K562 (cell line): ENCODE measurements at regions not wholly inside any gene's neighbourhood (a gene's known extent, or its start where the extent isn't known, plus 50 kb on each side); places are given as distances from the start of the nearest gene placed in this dataset.

Experiments used
- ATAC-seq: fragments of 200-7000 bp; cut with Tn5 transposase; 3 replicates; pipeline ENCODE4 v1.9.1; 2020; ENCODE audit warnings: moderate library complexity
- BruUV-seq: library from RNA; stranded (reverse); fragments of 400-500 nt; replicated peaks from 2 replicates; lab custom pipeline; 2021; lab: Mats Ljungman, UMichigan
- CTCF ChIA-PET: fragments of 300-600 bp; formaldehyde crosslinking; extraction: SDS; loops from one replicate; lab custom pipeline; 2021; ENCODE audit warnings: low intra/inter-chr PET ratio; lab: Yijun Ruan, JAX
- POLR2A ChIA-PET: fragments of 300-600, 350-650 bp; sonication (Branson Sonifier 250); formaldehyde crosslinking; extraction: SDS; loops from one replicate; lab custom pipeline; 2021; ENCODE audit warnings: antibody characterized with exemption, inconsistent platforms; lab: Yijun Ruan, JAX
- DNase-seq, 4 experiments: peaks; one replicate each; pipeline versions ENCODE4 v3.0.0 to v3.0.0-alpha.2; 2011 to 2018; ENCODE audit warnings: low spot score in 3 of 4, mixed read lengths in 3 of 4; ENCODE audit errors: extremely low read depth in 1 of 4
- FAIRE-seq: peaks from 2 replicates; lab custom pipeline; 2011; peaks lifted over from hg19 to GRCh38; lab: Jason Lieb, UNC
- H2AFZ ChIP-seq: 2 replicates; pipeline ENCODE4 v1.6.0; 2011; ENCODE audit warnings: low read depth, low read length, control low read depth, inconsistent platforms
- H3K27ac ChIP-seq: fragments of 200-600 bp; 3 replicates; pipeline ENCODE4 v1.8.0; 2011; ENCODE audit warnings: low read depth, mild to moderate bottlenecking, control low read depth, inconsistent platforms, low read length, moderate library complexity, mixed read lengths; ENCODE audit errors: extremely low read depth
- H3K27me3 ChIP-seq, 2 experiments: fragments of 300-600 bp in 1 of 2; 2 replicates in 1 of 2; 3 replicates in 1 of 2; pipeline versions ENCODE4 v1.6.0 to v1.8.0; 2011; ENCODE audit warnings: inconsistent platforms in 2 of 2, low read length in 2 of 2, mild to moderate bottlenecking in 1 of 2, mixed read lengths in 1 of 2, moderate library complexity in 1 of 2; ENCODE audit not compliant: control insufficient read depth in 2 of 2, insufficient read depth in 2 of 2
- H3K36me3 ChIP-seq: fragments of 300-600 bp; 3 replicates; pipeline ENCODE4 v1.8.0; 2011; ENCODE audit warnings: mild to moderate bottlenecking, low read length, inconsistent platforms; ENCODE audit not compliant: control insufficient read depth, insufficient read depth
- H3K4me1 ChIP-seq, 2 experiments: fragments of 200-600 bp in 1 of 2; replicated peaks in 1 of 2; 2 replicates in 1 of 2; 3 replicates in 1 of 2; pipeline versions ENCODE4 v1.5.1 to v1.8.0; 2011; ENCODE audit warnings: inconsistent platforms in 2 of 2, low read length in 2 of 2, mild to moderate bottlenecking in 1 of 2, mixed read lengths in 1 of 2, moderate library complexity in 1 of 2; ENCODE audit not compliant: control insufficient read depth in 2 of 2, insufficient read depth in 2 of 2
- H3K4me2 ChIP-seq: 2 replicates; pipeline ENCODE4 v1.6.1; 2011; ENCODE audit warnings: low read length, control low read depth, inconsistent platforms, mixed read lengths; ENCODE audit not compliant: insufficient read depth
- H3K4me3 ChIP-seq: fragments of 200-600 bp; sonication (generic), shearing (Covaris generic); 2 replicates; pipeline ENCODE4 v1.5.1; 2016; ENCODE audit warnings: control low read depth, inconsistent platforms
- H3K79me2 ChIP-seq: fragments of 200-600 bp; 3 replicates; pipeline ENCODE4 v1.8.0; 2011; ENCODE audit warnings: low read length, inconsistent platforms; ENCODE audit not compliant: control insufficient read depth, insufficient read depth
- H3K9ac ChIP-seq, 2 experiments: 2 replicates each; pipeline versions ENCODE4 v1.6.0 to v1.6.1; 2011; ENCODE audit warnings: low read depth in 2 of 2, low read length in 2 of 2, control low read depth in 1 of 2, inconsistent platforms in 1 of 2, mild to moderate bottlenecking in 1 of 2, mixed read lengths in 1 of 2; ENCODE audit not compliant: insufficient read depth in 1 of 2
- H3K9me1 ChIP-seq: one replicate; pipeline ENCODE4 v1.6.0; 2011; ENCODE audit warnings: inconsistent platforms, mild to moderate bottlenecking, low read length, moderate library complexity; ENCODE audit not compliant: control insufficient read depth, insufficient read depth
- H3K9me3 ChIP-seq: replicated peaks from 2 replicates; pipeline ENCODE4 v1.5.1; 2011; ENCODE audit warnings: low read depth, low read length, inconsistent platforms; ENCODE audit not compliant: control insufficient read depth, insufficient read depth
- H4K20me1 ChIP-seq: replicated peaks from 2 replicates; pipeline ENCODE4 v1.6.1; 2011; ENCODE audit warnings: low read length, inconsistent platforms, mixed read lengths; ENCODE audit not compliant: control insufficient read depth, insufficient read depth
- ARHGAP35 ChIP-seq: fragments of 450-650 bp; IDR thresholded peaks from 2 replicates; pipeline ENCODE4 v1.6.1; 2018; ENCODE audit not compliant: partially characterized antibody
- ASH1L ChIP-seq: fragments of 450-650 bp; IDR thresholded peaks from 2 replicates; pipeline ENCODE4 v1.6.1; 2018; ENCODE audit warnings: borderline replicate concordance, mild to moderate bottlenecking, low read depth; ENCODE audit not compliant: partially characterized antibody
- CCNT2 ChIP-seq: IDR thresholded peaks from 2 replicates; pipeline ENCODE4 v1.6.1; 2011; ENCODE audit warnings: borderline replicate concordance, low read depth, mild to moderate bottlenecking, moderate library complexity, mixed read lengths, low read length; ENCODE audit not compliant: insufficient read length; ENCODE audit errors: extremely low read depth
- KAT7 ChIP-seq: sonication (generic); formaldehyde crosslinking; IDR thresholded peaks from 2 replicates; pipeline ENCODE4 v1.8.0; 2022; ENCODE audit warnings: missing genetic modification reagents, mild to moderate bottlenecking, borderline replicate concordance
- NCOA2 ChIP-seq, 2 experiments: fragments of 450-650 bp; IDR thresholded peaks; 2 replicates each; pipeline ENCODE4 v1.6.1; 2018; ENCODE audit warnings: mild to moderate bottlenecking in 2 of 2, moderate library complexity in 1 of 2; ENCODE audit not compliant: partially characterized antibody in 2 of 2
- NFXL1 ChIP-seq: fragments of 450-650 bp; formaldehyde crosslinking; IDR thresholded peaks from 2 replicates; pipeline ENCODE4 v1.4.0; 2021; ENCODE audit warnings: mild to moderate bottlenecking
- SAP30 ChIP-seq: fragments of 200-600 bp; sonication (generic); IDR thresholded peaks from 2 replicates; pipeline ENCODE4 v1.6.1; 2012; ENCODE audit warnings: borderline replicate concordance, low read depth, mild to moderate bottlenecking, moderate library complexity, low read length, control low read depth, inconsistent platforms; ENCODE audit not compliant: insufficient read depth, poor library complexity, severe bottlenecking
- SMAD4 ChIP-seq: fragments of 250-450 bp; sonication (Bioruptor Pico); conservative IDR thresholded peaks from 2 replicates; pipeline ENCODE4 v1.8.0; 2021; ENCODE audit warnings: inconsistent platforms, mild to moderate bottlenecking, moderate library complexity
- TRIM28 ChIP-seq: fragments of 450-650 bp; IDR thresholded peaks from 2 replicates; pipeline ENCODE4 v1.6.1; 2017
- ZBTB7A ChIP-seq: IDR thresholded peaks from 2 replicates; pipeline ENCODE4 v1.6.1; 2011; ENCODE audit warnings: low read depth, mild to moderate bottlenecking, low read length, moderate library complexity, borderline replicate concordance; ENCODE audit not compliant: control insufficient read depth
- ZNF134 ChIP-seq: fragments of 250-450 bp; sonication (Bioruptor Pico); conservative IDR thresholded peaks from 2 replicates; pipeline ENCODE4 v1.4.0; 2020
- ZNF143 ChIP-seq: sonication (generic); formaldehyde crosslinking; IDR thresholded peaks from 2 replicates; pipeline ENCODE4 v1.9.0; 2022; ENCODE audit warnings: mild to moderate bottlenecking, missing genetic modification reagents
- ZNF551 ChIP-seq: fragments of 250-450 bp; sonication (Bioruptor Pico); IDR thresholded peaks from 2 replicates; pipeline ENCODE4 v1.5.0; 2021; ENCODE audit warnings: mild to moderate bottlenecking, moderate library complexity
- ZNF778 ChIP-seq: fragments of 450-650 bp; formaldehyde crosslinking; IDR thresholded peaks from 2 replicates; pipeline ENCODE4 v1.4.0; 2020; ENCODE audit warnings: mild to moderate bottlenecking, moderate library complexity
- WGBS: fragments of 100-300 bp; shearing (Covaris generic); methylation state at CpG from one replicate; pipeline ENCODE4 v1.1.6; 2016; ENCODE audit warnings: low coverage, mixed read lengths; ENCODE audit not compliant: insufficient coverage; ENCODE audit errors: missing lambda C conversion rate; 5-methylcytosine and 5-hydroxymethylcytosine counted together
- in situ Hi-C: fragments of 300-500 bp; cut with MboI; formaldehyde crosslinking; loops from 4 replicates; pipeline ENCODE4 v1.15.0; 2018; ENCODE audit warnings: inconsistent platforms, mixed read lengths
- intact Hi-C: fragments of 100-400 bp; cut with micrococcal nuclease; formaldehyde crosslinking; loops from 2 replicates; pipeline ENCODE4 v1.14.2; 2022
- TF ChIP-seq, protein P1 (sequence below): fragments of 450-650 bp; formaldehyde crosslinking; IDR thresholded peaks from 2 replicates; pipeline ENCODE4 v1.4.0; 2022; ENCODE audit warnings: mild to moderate bottlenecking, moderate library complexity
- TF ChIP-seq, protein P2 (sequence below): fragments of 250-450 bp; sonication (Bioruptor Pico); IDR thresholded peaks from 2 replicates; pipeline ENCODE4 v1.8.0; 2022; ENCODE audit warnings: inconsistent platforms, mild to moderate bottlenecking, moderate library complexity, borderline replicate concordance
- TF ChIP-seq, protein P3 (sequence below): fragments of 250-450 bp; sonication (Bioruptor Pico); IDR thresholded peaks from 2 replicates; pipeline ENCODE4 v1.5.0; 2021
- TF ChIP-seq, protein P4 (sequence below): sonication (generic); formaldehyde crosslinking; IDR thresholded peaks from 2 replicates; pipeline ENCODE4 v1.8.1; 2023; ENCODE audit warnings: mild to moderate bottlenecking, missing genetic modification reagents, moderate library complexity

DNA sequence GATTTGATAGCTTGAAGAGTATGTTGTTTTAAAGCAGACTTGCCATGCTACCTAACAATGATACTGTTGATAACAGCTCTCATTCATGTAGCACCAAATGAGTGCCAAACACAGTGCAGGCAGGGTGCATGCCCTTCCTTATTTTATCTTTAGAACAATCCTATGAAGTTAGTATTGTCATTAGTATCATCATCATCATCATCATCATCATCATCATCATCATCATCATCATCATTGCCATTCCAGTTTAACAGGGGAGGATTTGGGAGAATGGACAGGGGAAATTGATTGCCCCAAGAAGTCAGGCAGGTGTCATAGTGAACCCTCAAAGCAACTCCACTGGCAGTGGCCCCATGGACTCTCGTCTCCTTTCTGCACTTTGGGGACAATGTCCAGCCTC is 734.9 kb downstream of the VRK1 start:
- CTCF ChIA-PET = no interaction called here
- POLR2A ChIA-PET = no interaction called here
- no peaks in the 10 kb centered on the region for H3K4me1 ChIP-seq
- no peak overlapping the region for H3K9ac ChIP-seq
- no peaks in the 10 kb centered on the region for H3K9me1 ChIP-seq
- H3K36me3 ChIP-seq = no peaks in the 10 kb centered on the region
- H4K20me1 ChIP-seq = no peaks in the 10 kb centered on the region
- H3K27ac ChIP-seq = no peak overlapping the region
- H3K79me2 ChIP-seq = no peaks in the 10 kb centered on the region
- no peaks in the 10 kb centered on the region for H3K27me3 ChIP-seq
- no peaks in the 10 kb centered on the region for H3K9me3 ChIP-seq
- H2AFZ ChIP-seq = no peak overlapping the region
- ATAC-seq (no peak), DNase-seq (no peak)
- TF ChIP-seq ARHGAP35 (no peak), NCOA2 (IDR thresholded peaks at IDR 0.05; ENCODE audit: partially characterized antibody in 2 of 2) (no peak), ZNF134 (CRISPR knock-in tag) (no peak), ZBTB7A (no peak), ASH1L (no peak), ZNF551 (CRISPR knock-in tag) (no peak), SMAD4 (CRISPR knock-in tag) (no peak), ZNF143 (CRISPR knock-in tag) (no peak), KAT7 (no peak), SAP30 (no peak), ZNF778 (CRISPR knock-in tag) (no peak), TRIM28 (no peak), CCNT2 (no peak), NFXL1 (CRISPR knock-in tag) (no peak)
- TF ChIP-seq, protein P1, sequence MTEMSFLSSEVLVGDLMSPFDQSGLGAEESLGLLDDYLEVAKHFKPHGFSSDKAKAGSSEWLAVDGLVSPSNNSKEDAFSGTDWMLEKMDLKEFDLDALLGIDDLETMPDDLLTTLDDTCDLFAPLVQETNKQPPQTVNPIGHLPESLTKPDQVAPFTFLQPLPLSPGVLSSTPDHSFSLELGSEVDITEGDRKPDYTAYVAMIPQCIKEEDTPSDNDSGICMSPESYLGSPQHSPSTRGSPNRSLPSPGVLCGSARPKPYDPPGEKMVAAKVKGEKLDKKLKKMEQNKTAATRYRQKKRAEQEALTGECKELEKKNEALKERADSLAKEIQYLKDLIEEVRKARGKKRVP (CRISPR knock-in tag) = no peak
- TF ChIP-seq, protein P2, sequence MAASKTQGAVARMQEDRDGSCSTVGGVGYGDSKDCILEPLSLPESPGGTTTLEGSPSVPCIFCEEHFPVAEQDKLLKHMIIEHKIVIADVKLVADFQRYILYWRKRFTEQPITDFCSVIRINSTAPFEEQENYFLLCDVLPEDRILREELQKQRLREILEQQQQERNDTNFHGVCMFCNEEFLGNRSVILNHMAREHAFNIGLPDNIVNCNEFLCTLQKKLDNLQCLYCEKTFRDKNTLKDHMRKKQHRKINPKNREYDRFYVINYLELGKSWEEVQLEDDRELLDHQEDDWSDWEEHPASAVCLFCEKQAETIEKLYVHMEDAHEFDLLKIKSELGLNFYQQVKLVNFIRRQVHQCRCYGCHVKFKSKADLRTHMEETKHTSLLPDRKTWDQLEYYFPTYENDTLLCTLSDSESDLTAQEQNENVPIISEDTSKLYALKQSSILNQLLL (CRISPR knock-in tag) = no peak
- TF ChIP-seq, protein P3, sequence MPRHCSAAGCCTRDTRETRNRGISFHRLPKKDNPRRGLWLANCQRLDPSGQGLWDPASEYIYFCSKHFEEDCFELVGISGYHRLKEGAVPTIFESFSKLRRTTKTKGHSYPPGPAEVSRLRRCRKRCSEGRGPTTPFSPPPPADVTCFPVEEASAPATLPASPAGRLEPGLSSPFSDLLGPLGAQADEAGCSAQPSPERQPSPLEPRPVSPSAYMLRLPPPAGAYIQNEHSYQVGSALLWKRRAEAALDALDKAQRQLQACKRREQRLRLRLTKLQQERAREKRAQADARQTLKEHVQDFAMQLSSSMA (CRISPR knock-in tag) = no peak
- TF ChIP-seq, protein P4, sequence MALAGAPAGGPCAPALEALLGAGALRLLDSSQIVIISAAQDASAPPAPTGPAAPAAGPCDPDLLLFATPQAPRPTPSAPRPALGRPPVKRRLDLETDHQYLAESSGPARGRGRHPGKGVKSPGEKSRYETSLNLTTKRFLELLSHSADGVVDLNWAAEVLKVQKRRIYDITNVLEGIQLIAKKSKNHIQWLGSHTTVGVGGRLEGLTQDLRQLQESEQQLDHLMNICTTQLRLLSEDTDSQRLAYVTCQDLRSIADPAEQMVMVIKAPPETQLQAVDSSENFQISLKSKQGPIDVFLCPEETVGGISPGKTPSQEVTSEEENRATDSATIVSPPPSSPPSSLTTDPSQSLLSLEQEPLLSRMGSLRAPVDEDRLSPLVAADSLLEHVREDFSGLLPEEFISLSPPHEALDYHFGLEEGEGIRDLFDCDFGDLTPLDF = no peak
- TF ChIP-seq, all 486 proteins: peak for 0
- 0% methylated on average over 1 of the region's 1 CpG for WGBS
- Histone ChIP-seq H3K4me2 (no peak overlapping the region), H3K4me3 (no peak overlapping the region)
- intact Hi-C loops (no loop called here), in situ Hi-C loops (no loop called here)
- no TSS peak for BruUV-seq
- no peak for FAIRE-seq
